IMR-90 (cell line): ENCODE measurements at regions not wholly inside any gene's neighbourhood (a gene's known extent, or its start where the extent isn't known, plus 50 kb on each side); places are given as distances from the start of the nearest gene placed in this dataset.

Experiments
- ATAC-seq: fragments of 200-7000 bp; cut with Tn5 transposase; 2 replicates; pipeline ENCODE4 v1.9.1; 2020; ENCODE audit warnings: low read depth, mild to moderate bottlenecking, moderate library complexity
- BruUV-seq: library from RNA; stranded (reverse); fragments of 400-500 nt; replicated peaks from 2 replicates; lab custom pipeline; 2021; lab: Mats Ljungman, UMichigan
- CTCF ChIA-PET: fragments of 300-600 bp; formaldehyde crosslinking; extraction: SDS; loops from one replicate; lab custom pipeline; 2021; ENCODE audit warnings: antibody characterized with exemption; lab: Yijun Ruan, JAX
- POLR2A ChIA-PET: fragments of 300-600 bp; sonication (Branson Sonifier 250); formaldehyde crosslinking; loops from one replicate; lab custom pipeline; 2022; ENCODE audit warnings: antibody characterized with exemption; ENCODE audit not compliant: unreplicated experiment; lab: Charles Lee
- DNase-seq: peaks from one replicate; pipeline ENCODE4 v3.0.0; 2013
- H2AFZ ChIP-seq: replicated peaks from 2 replicates; pipeline ENCODE3; 2013; ENCODE audit warnings: low read length, mild to moderate bottlenecking; ENCODE audit not compliant: poor library complexity
- H2AK5ac ChIP-seq: 2 replicates; pipeline ENCODE4 v1.6.1; 2013; ENCODE audit warnings: low read depth, low read length, inconsistent platforms
- H2AK9ac ChIP-seq: replicated peaks from 2 replicates; pipeline ENCODE3; 2013; ENCODE audit warnings: mild to moderate bottlenecking, low read depth, low read length, moderate library complexity; ENCODE audit not compliant: poor library complexity
- H2BK120ac ChIP-seq: 2 replicates; pipeline ENCODE4 v1.6.1; 2013; ENCODE audit warnings: low read depth, low read length, inconsistent platforms
- H2BK15ac ChIP-seq: 3 replicates; pipeline ENCODE4 v1.6.1; 2013; ENCODE audit warnings: low read depth, low read length, inconsistent platforms
- H2BK20ac ChIP-seq: 2 replicates; pipeline ENCODE4 v1.6.1; 2013; ENCODE audit warnings: low read depth, mild to moderate bottlenecking, inconsistent platforms, low read length, moderate library complexity
- H2BK5ac ChIP-seq: 2 replicates; pipeline ENCODE4 v1.6.1; 2013; ENCODE audit warnings: mild to moderate bottlenecking, low read depth, low read length, inconsistent platforms; ENCODE audit not compliant: poor library complexity, severe bottlenecking
- H3K14ac ChIP-seq: replicated peaks from 2 replicates; pipeline ENCODE4 v1.6.1; 2013; ENCODE audit warnings: low read depth, low read length, inconsistent platforms
- H3K18ac ChIP-seq: 2 replicates; pipeline ENCODE4 v1.6.1; 2013; ENCODE audit warnings: low read depth, low read length, control low read depth
- H3K23ac ChIP-seq: 2 replicates; pipeline ENCODE4 v1.6.1; 2013; ENCODE audit warnings: low read depth, low read length, inconsistent platforms
- H3K27ac ChIP-seq: 2 replicates; pipeline ENCODE4 v1.5.1; 2013; ENCODE audit warnings: mild to moderate bottlenecking, control low read depth, low read length; ENCODE audit not compliant: insufficient read depth
- H3K27me3 ChIP-seq: 2 replicates; pipeline ENCODE4 v1.6.1; 2013; ENCODE audit warnings: low read length; ENCODE audit not compliant: control insufficient read depth, insufficient read depth
- H3K36me3 ChIP-seq: 2 replicates; pipeline ENCODE4 v1.6.1; 2013; ENCODE audit warnings: low read length, mixed read lengths; ENCODE audit not compliant: control insufficient read depth, insufficient read depth
- H3K4ac ChIP-seq: 2 replicates; pipeline ENCODE4 v1.6.1; 2013; ENCODE audit warnings: low read depth, low read length, inconsistent platforms
- H3K4me1 ChIP-seq: 2 replicates; pipeline ENCODE4 v1.6.1; 2013; ENCODE audit warnings: low read length, mixed read lengths; ENCODE audit not compliant: control insufficient read depth, insufficient read depth
- H3K4me2 ChIP-seq: 2 replicates; pipeline ENCODE4 v1.6.1; 2013; ENCODE audit warnings: low read depth, mild to moderate bottlenecking, control low read depth, low read length, moderate library complexity
- H3K4me3 ChIP-seq: 2 replicates; pipeline ENCODE4 v1.5.1; 2013; ENCODE audit warnings: low read depth, mild to moderate bottlenecking, control low read depth, low read length, moderate library complexity; ENCODE audit not compliant: insufficient read depth
- H3K56ac ChIP-seq: 2 replicates; pipeline ENCODE4 v1.6.1; 2013; ENCODE audit warnings: low read length, inconsistent platforms; ENCODE audit not compliant: insufficient read depth; ENCODE audit errors: extremely low read depth
- H3K79me1 ChIP-seq, 2 experiments: 2 replicates each; pipeline ENCODE4 v1.6.1; 2013; ENCODE audit warnings: low read length in 2 of 2, inconsistent platforms in 1 of 2, low read depth in 1 of 2
- H3K9ac ChIP-seq: 2 replicates; pipeline ENCODE4 v1.6.1; 2013; ENCODE audit warnings: low read depth, low read length, control low read depth
- H3K9me1 ChIP-seq: 2 replicates; pipeline ENCODE4 v1.6.1; 2013; ENCODE audit warnings: low read length, inconsistent platforms; ENCODE audit not compliant: insufficient read depth
- H3K9me3 ChIP-seq: 2 replicates; pipeline ENCODE4 v1.6.1; 2013; ENCODE audit warnings: low read length; ENCODE audit not compliant: control insufficient read depth, insufficient read depth
- H4K20me1 ChIP-seq: 2 replicates; pipeline ENCODE4 v1.6.1; 2013; ENCODE audit warnings: low read length, inconsistent platforms; ENCODE audit not compliant: insufficient read depth
- H4K5ac ChIP-seq: 2 replicates; pipeline ENCODE4 v1.6.1; 2013; ENCODE audit warnings: mild to moderate bottlenecking, low read depth, low read length, control low read depth
- H4K8ac ChIP-seq, 2 experiments: 2 replicates each; pipeline ENCODE4 v1.6.1; 2013; ENCODE audit warnings: low read depth in 2 of 2, low read length in 2 of 2, control low read depth in 1 of 2, inconsistent platforms in 1 of 2
- H4K91ac ChIP-seq: 2 replicates; pipeline ENCODE4 v1.6.1; 2013; ENCODE audit warnings: low read depth, low read length, inconsistent platforms; ENCODE audit not compliant: insufficient read depth
- BHLHE40 ChIP-seq: fragments of 150-350 bp; IDR thresholded peaks from 2 replicates; pipeline ENCODE4 v1.6.1; 2016; ENCODE audit warnings: mild to moderate bottlenecking, low read depth, low read length
- CEBPB ChIP-seq: IDR thresholded peaks from 2 replicates; pipeline ENCODE4 v1.6.1; 2012; ENCODE audit warnings: low read depth, low read length, improper control_type of control experiment
- CHD1 ChIP-seq: IDR thresholded peaks from 2 replicates; pipeline ENCODE4 v1.6.1; 2012; ENCODE audit warnings: low read depth, low read length, improper control_type of control experiment
- ELK1 ChIP-seq: fragments of 150-350 bp; IDR thresholded peaks from 2 replicates; pipeline ENCODE4 v1.6.1; 2016; ENCODE audit warnings: low read depth, mild to moderate bottlenecking, low read length, moderate library complexity, borderline replicate concordance
- FOS ChIP-seq: fragments of 150-350 bp; IDR thresholded peaks from 2 replicates; pipeline ENCODE4 v1.6.1; 2016; ENCODE audit warnings: low read depth, low read length
- MAFK ChIP-seq: IDR thresholded peaks from 2 replicates; pipeline ENCODE4 v1.6.1; 2012; ENCODE audit warnings: low read depth, low read length, improper control_type of control experiment
- MAZ ChIP-seq: IDR thresholded peaks from 2 replicates; pipeline ENCODE4 v1.6.1; 2012; ENCODE audit warnings: low read depth, mild to moderate bottlenecking, low read length, improper control_type of control experiment, moderate library complexity, borderline replicate concordance
- MXI1 ChIP-seq: IDR thresholded peaks from 2 replicates; pipeline ENCODE4 v1.6.1; 2012; ENCODE audit warnings: low read depth, mild to moderate bottlenecking, low read length, moderate library complexity, borderline replicate concordance
- NFE2L2 ChIP-seq: fragments of 150-350 bp; IDR thresholded peaks from 2 replicates; pipeline ENCODE4 v1.6.1; 2016; ENCODE audit warnings: low read depth, mild to moderate bottlenecking, low read length
- POLR2A ChIP-seq: IDR thresholded peaks from 2 replicates; pipeline ENCODE4 v1.6.1; 2012; ENCODE audit warnings: mild to moderate bottlenecking, low read depth, low read length
- RAD21 ChIP-seq: IDR thresholded peaks from 2 replicates; pipeline ENCODE4 v1.6.1; 2012; ENCODE audit warnings: low read length, improper control_type of control experiment
- RCOR1 ChIP-seq: IDR thresholded peaks from 2 replicates; pipeline ENCODE4 v1.6.1; 2012; ENCODE audit warnings: mild to moderate bottlenecking, low read length, improper control_type of control experiment; ENCODE audit not compliant: insufficient replicate concordance
- RFX5 ChIP-seq: IDR thresholded peaks from 2 replicates; pipeline ENCODE4 v1.8.0; 2012; ENCODE audit warnings: low read depth, mild to moderate bottlenecking, low read length, moderate library complexity
- SMC3 ChIP-seq: fragments of 150-350 bp; IDR thresholded peaks from 2 replicates; pipeline ENCODE4 v1.6.1; 2016; ENCODE audit warnings: low read depth, mild to moderate bottlenecking, antibody characterized with exemption, low read length, moderate library complexity
- WGBS, 2 experiments: methylation state at CpG; one replicate each; pipeline versions ENCODE4 v1.1.5 to v1.1.7; 2013; ENCODE audit warnings: missing lambda C conversion rate in 2 of 2; ENCODE audit not compliant: insufficient read length in 1 of 2; ENCODE audit errors: extremely low coverage in 2 of 2; 5-methylcytosine and 5-hydroxymethylcytosine counted together
- dilution Hi-C: fragments of 300-500 bp; cut with HindIII; formaldehyde crosslinking; loops from one replicate; pipeline ENCODE4 v1.14.3; 2018; ENCODE audit warnings: low sequenced_read_pairs; ENCODE audit not compliant: unreplicated experiment
- in situ Hi-C: fragments of 300-500 bp; cut with MboI; formaldehyde crosslinking; loops from 3 replicates; pipeline ENCODE4 v1.14.3; 2019; ENCODE audit warnings: low sequenced_read_pairs, inconsistent platforms, mixed read lengths
- intact Hi-C: fragments of 100-400 bp; cut with micrococcal nuclease; formaldehyde crosslinking; loops from 2 replicates; pipeline ENCODE4 v1.10.0; 2022
- TF ChIP-seq, protein P1 (sequence below): fragments of 150-350 bp; IDR thresholded peaks from 2 replicates; pipeline ENCODE4 v1.6.1; 2017; ENCODE audit warnings: mild to moderate bottlenecking, antibody characterized with exemption, low read length, low read depth
- TF ChIP-seq, protein P2 (sequence below): conservative IDR thresholded peaks from 2 replicates; pipeline ENCODE4 v1.5.1; 2012; ENCODE audit warnings: mild to moderate bottlenecking, low read depth, low read length, improper control_type of control experiment

DNA sequence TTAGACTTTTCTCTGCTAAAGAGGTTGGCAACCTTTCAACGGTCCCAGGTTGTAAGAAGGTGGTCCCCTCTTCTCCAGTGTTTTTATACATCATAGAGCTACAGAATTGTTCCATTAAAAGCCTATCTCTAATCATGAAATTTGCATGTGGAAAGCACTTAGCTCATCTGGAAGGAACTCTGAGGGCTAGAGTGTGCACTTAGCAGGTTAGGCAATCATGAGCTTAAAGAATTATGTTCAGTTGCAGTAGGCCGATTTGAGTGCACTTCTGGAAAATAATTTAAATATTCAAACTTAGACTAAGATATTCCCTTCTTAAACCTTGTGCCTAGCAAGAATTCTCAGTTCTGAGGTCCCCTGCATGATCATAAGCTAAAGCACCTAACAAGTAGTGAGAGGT is 468.7 kb downstream of the SPATA31D1 start:
- H3K23ac ChIP-seq: no peak overlapping the region
- H3K9me3 ChIP-seq: no peaks in the 10 kb centered on the region
- ChIA-PET POLR2A (no interaction called here), CTCF (no interaction called here)
- no peak overlapping the region for H3K14ac ChIP-seq
- no peak overlapping the region for H2BK120ac ChIP-seq
- no peak overlapping the region for H2AFZ ChIP-seq
- H2BK5ac ChIP-seq: no peak overlapping the region
- no peak overlapping the region for H3K18ac ChIP-seq
- no peaks in the 10 kb centered on the region for H3K79me1 ChIP-seq
- DNase-seq (no peak), ATAC-seq (no peak)
- H3K36me3 ChIP-seq: no peaks in the 10 kb centered on the region
- H4K8ac ChIP-seq: no peak overlapping the region
- no peak overlapping the region for H2AK5ac ChIP-seq
- no peak overlapping the region for H3K9ac ChIP-seq
- H3K4me3 ChIP-seq: no peak overlapping the region
- peaks cover 3% of the 10 kb centered on the region; the same call in 1 of the 2 replicates for H3K4me1 ChIP-seq
- in situ Hi-C loops: no loop called here
- H3K27ac ChIP-seq: no peak overlapping the region
- H3K9me1 ChIP-seq: peaks cover 2% of the 10 kb centered on the region; the same call in 1 of the 2 replicates
- H3K56ac ChIP-seq: no peak overlapping the region
- H3K27me3 ChIP-seq: no peaks in the 10 kb centered on the region
- no peak overlapping the region for H2BK15ac ChIP-seq
- WGBS, 2 experiments: no CpG with 5 or more reads among the region's 2 CpGs
- TF ChIP-seq SMC3 (no peak), POLR2A (no peak), FOS (no peak), NFE2L2 (no peak), CHD1 (no peak), MAFK (no peak), RCOR1 (no peak), MXI1 (no peak), BHLHE40 (no peak), ELK1 (no peak), RAD21 (no peak), CEBPB (no peak), RFX5 (no peak), MAZ (no peak)
- TF ChIP-seq, protein P1, sequence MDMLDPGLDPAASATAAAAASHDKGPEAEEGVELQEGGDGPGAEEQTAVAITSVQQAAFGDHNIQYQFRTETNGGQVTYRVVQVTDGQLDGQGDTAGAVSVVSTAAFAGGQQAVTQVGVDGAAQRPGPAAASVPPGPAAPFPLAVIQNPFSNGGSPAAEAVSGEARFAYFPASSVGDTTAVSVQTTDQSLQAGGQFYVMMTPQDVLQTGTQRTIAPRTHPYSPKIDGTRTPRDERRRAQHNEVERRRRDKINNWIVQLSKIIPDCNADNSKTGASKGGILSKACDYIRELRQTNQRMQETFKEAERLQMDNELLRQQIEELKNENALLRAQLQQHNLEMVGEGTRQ: no peak
- TF ChIP-seq, protein P2, sequence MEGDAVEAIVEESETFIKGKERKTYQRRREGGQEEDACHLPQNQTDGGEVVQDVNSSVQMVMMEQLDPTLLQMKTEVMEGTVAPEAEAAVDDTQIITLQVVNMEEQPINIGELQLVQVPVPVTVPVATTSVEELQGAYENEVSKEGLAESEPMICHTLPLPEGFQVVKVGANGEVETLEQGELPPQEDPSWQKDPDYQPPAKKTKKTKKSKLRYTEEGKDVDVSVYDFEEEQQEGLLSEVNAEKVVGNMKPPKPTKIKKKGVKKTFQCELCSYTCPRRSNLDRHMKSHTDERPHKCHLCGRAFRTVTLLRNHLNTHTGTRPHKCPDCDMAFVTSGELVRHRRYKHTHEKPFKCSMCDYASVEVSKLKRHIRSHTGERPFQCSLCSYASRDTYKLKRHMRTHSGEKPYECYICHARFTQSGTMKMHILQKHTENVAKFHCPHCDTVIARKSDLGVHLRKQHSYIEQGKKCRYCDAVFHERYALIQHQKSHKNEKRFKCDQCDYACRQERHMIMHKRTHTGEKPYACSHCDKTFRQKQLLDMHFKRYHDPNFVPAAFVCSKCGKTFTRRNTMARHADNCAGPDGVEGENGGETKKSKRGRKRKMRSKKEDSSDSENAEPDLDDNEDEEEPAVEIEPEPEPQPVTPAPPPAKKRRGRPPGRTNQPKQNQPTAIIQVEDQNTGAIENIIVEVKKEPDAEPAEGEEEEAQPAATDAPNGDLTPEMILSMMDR: no peak
- intact Hi-C loops: loop anchor here (5.0 kb wide), 1 partner anchor 475 kb away; no protein-coding TSS in a partner anchor
- H2AK9ac ChIP-seq: no peak overlapping the region
- H4K91ac ChIP-seq: no peak overlapping the region
- no peak overlapping the region for H3K4me2 ChIP-seq
- H3K4ac ChIP-seq: no peak overlapping the region
- H4K5ac ChIP-seq: no peak overlapping the region
- BruUV-seq: no TSS peak
- no peak overlapping the region for H2BK20ac ChIP-seq
- no peaks in the 10 kb centered on the region for H4K20me1 ChIP-seq
- dilution Hi-C loops: no loop called here
